ENCODE measurements at regions not wholly inside any gene's neighbourhood (a gene's known extent, or its start where the extent isn't known, plus 50 kb on each side); places are given as distances from the start of the nearest gene placed in this dataset.

- no peaks in the 10 kb centered on the region for H3K36me3 ChIP-seq (ENCODE audit: control insufficient read depth, insufficient read depth, low read length)
- CTCF ChIA-PET: no interaction called here
- Mint-ChIP-seq H3K27ac (ENCODE audit: unreplicated experiment) (no peak overlapping the region), H3K4me1 (ENCODE audit: low read depth, unreplicated experiment) (no peaks in the 10 kb centered on the region), H3K27me3 (ENCODE audit: insufficient read depth, unreplicated experiment) (peaks cover 11% of the 10 kb centered on the region), H3K36me3 (ENCODE audit: insufficient read depth, unreplicated experiment) (no peaks in the 10 kb centered on the region), H3K4me3 (ENCODE audit: unreplicated experiment) (no peak overlapping the region), H3K9me3 (ENCODE audit: unreplicated experiment) (no peaks in the 10 kb centered on the region)
- no peaks in the 10 kb centered on the region for H3K27me3 ChIP-seq (replicated peaks; ENCODE audit: control insufficient read depth, insufficient read depth, low read length)
- intact Hi-C loops (cut with micrococcal nuclease; ENCODE audit: unreplicated experiment): no loop called here
- H3K4me3 ChIP-seq (ENCODE audit: low read depth, low read length): no peak overlapping the region
- TF ChIP-seq CTCF (IDR thresholded peaks at IDR 0.05; ENCODE audit: insufficient read depth in 1 of 2, low read depth in 1 of 2, low read length in 1 of 2, severe bottlenecking in 1 of 2, unreplicated experiment in 1 of 2): no peak
- POLR2A ChIA-PET: no interaction called here
- H3K9me3 ChIP-seq: no peaks in the 10 kb centered on the region
- no TSS peak for BruUV-seq (replicated peaks)
- DNase-seq: no peak
- H3K4me1 ChIP-seq: no peaks in the 10 kb centered on the region
Measured at GRCh38 chr1:87179851-87180519, 148.7 kb upstream of the LMO4 start.

GRCh38 chr1:87180682-87181081 lies 148.0 kb upstream of the LMO4 start:
- CTCF ChIA-PET: no interaction called here
- POLR2A ChIA-PET: no interaction called here
- Histone ChIP-seq H3K4me1 (no peaks in the 10 kb centered on the region), H3K27me3 (replicated peaks; ENCODE audit: control insufficient read depth, insufficient read depth, low read length) (no peaks in the 10 kb centered on the region), H3K36me3 (ENCODE audit: control insufficient read depth, insufficient read depth, low read length) (no peaks in the 10 kb centered on the region), H3K4me3 (ENCODE audit: low read depth, low read length) (no peak overlapping the region), H3K9me3 (no peaks in the 10 kb centered on the region)
- no peak for TF ChIP-seq CTCF (IDR thresholded peaks at IDR 0.05; ENCODE audit: insufficient read depth in 1 of 2, low read depth in 1 of 2, low read length in 1 of 2, severe bottlenecking in 1 of 2, unreplicated experiment in 1 of 2)
- Mint-ChIP-seq H3K27me3 (ENCODE audit: insufficient read depth, unreplicated experiment) (peaks cover 8% of the 10 kb centered on the region), H3K36me3 (ENCODE audit: insufficient read depth, unreplicated experiment) (no peaks in the 10 kb centered on the region), H3K4me3 (ENCODE audit: unreplicated experiment) (no peak overlapping the region), H3K9me3 (ENCODE audit: unreplicated experiment) (no peaks in the 10 kb centered on the region), H3K27ac (ENCODE audit: unreplicated experiment) (no peak overlapping the region), H3K4me1 (ENCODE audit: low read depth, unreplicated experiment) (no peaks in the 10 kb centered on the region)
- DNase-seq: no peak
- BruUV-seq (replicated peaks): no TSS peak
- intact Hi-C loops (cut with micrococcal nuclease; ENCODE audit: unreplicated experiment): no loop called here

- CTCF ChIA-PET: no interaction called here
- Histone ChIP-seq H3K9me3 (no peaks in the 10 kb centered on the region), H3K36me3 (ENCODE audit: control insufficient read depth, insufficient read depth, low read length) (no peaks in the 10 kb centered on the region), H3K27me3 (replicated peaks; ENCODE audit: control insufficient read depth, insufficient read depth, low read length) (no peaks in the 10 kb centered on the region), H3K4me3 (ENCODE audit: low read depth, low read length) (no peak overlapping the region), H3K4me1 (no peaks in the 10 kb centered on the region)
- no TSS peak for BruUV-seq (replicated peaks)
- Mint-ChIP-seq H3K27ac (ENCODE audit: unreplicated experiment) (no peak overlapping the region), H3K4me1 (ENCODE audit: low read depth, unreplicated experiment) (no peaks in the 10 kb centered on the region), H3K4me3 (ENCODE audit: unreplicated experiment) (no peak overlapping the region), H3K27me3 (ENCODE audit: insufficient read depth, unreplicated experiment) (peaks cover 8% of the 10 kb centered on the region), H3K9me3 (ENCODE audit: unreplicated experiment) (no peaks in the 10 kb centered on the region), H3K36me3 (ENCODE audit: insufficient read depth, unreplicated experiment) (no peaks in the 10 kb centered on the region)
- POLR2A ChIA-PET: no interaction called here
- DNase-seq: no peak
- no peak for TF ChIP-seq CTCF (IDR thresholded peaks at IDR 0.05; ENCODE audit: insufficient read depth in 1 of 2, low read depth in 1 of 2, low read length in 1 of 2, severe bottlenecking in 1 of 2, unreplicated experiment in 1 of 2)
- intact Hi-C loops (cut with micrococcal nuclease; ENCODE audit: unreplicated experiment): no loop called here
Measured at GRCh38 chr1:87182611-87183010, 146.1 kb upstream of the LMO4 start.

Measured in Caco-2 (cell line).